Stimulated activated naive CD8-positive, alpha-beta T cell treated with anti-CD3 and anti-CD28 coated beads, Interleukin-15, Interleukin-2, amounts not matched to agents 100 ng/mL and 50 ng/mL, for 24 hours (primary cell): ENCODE measurements at regions not wholly inside any gene's neighbourhood (a gene's known extent, or its start where the extent isn't known, plus 50 kb on each side); places are given as distances from the start of the nearest gene placed in this dataset.
"Not testable (repeated sequence)": the region's sequence is repeated elsewhere in the genome, so short reads cannot be mapped to it uniquely, and the experiment has no call there.

Source experiments
- H3K27ac Mint-ChIP-seq: one replicate; pipeline ENCODE4 v1.8.0; 2021; ENCODE audit warnings: mild to moderate bottlenecking, mixed read lengths
- H3K27me3 Mint-ChIP-seq: one replicate; pipeline ENCODE4 v1.8.0; 2021; ENCODE audit warnings: mixed read lengths
- H3K36me3 Mint-ChIP-seq: one replicate; pipeline ENCODE4 v1.8.0; 2021; ENCODE audit warnings: low read depth, mixed read lengths
- H3K4me1 Mint-ChIP-seq: one replicate; pipeline ENCODE4 v1.8.0; 2021; ENCODE audit warnings: low read depth, mixed read lengths
- H3K4me3 Mint-ChIP-seq: one replicate; pipeline ENCODE4 v1.8.0; 2021; ENCODE audit warnings: mild to moderate bottlenecking, mixed read lengths
- H3K9me3 Mint-ChIP-seq: one replicate; pipeline ENCODE4 v1.8.0; 2021; ENCODE audit warnings: mixed read lengths

GRCh38 chr3:87468235-87468634, 191.9 kb upstream of the POU1F1 start:
- no peaks in the 10 kb centered on the region for H3K36me3 Mint-ChIP-seq
- H3K4me3 Mint-ChIP-seq: no peak overlapping the region
- H3K4me1 Mint-ChIP-seq: no peaks in the 10 kb centered on the region
- no peak overlapping the region for H3K27ac Mint-ChIP-seq
- no peaks in the 10 kb centered on the region for H3K27me3 Mint-ChIP-seq
- peaks cover 6% of the 10 kb centered on the region for H3K9me3 Mint-ChIP-seq

GRCh38 chr3:87462228-87462627, 185.8 kb upstream of the POU1F1 start:
- no peaks in the 10 kb centered on the region for H3K36me3 Mint-ChIP-seq
- no peaks in the 10 kb centered on the region for H3K27me3 Mint-ChIP-seq
- H3K27ac Mint-ChIP-seq: no peak overlapping the region
- peaks cover 6% of the 10 kb centered on the region for H3K9me3 Mint-ChIP-seq
- H3K4me1 Mint-ChIP-seq: no peaks in the 10 kb centered on the region
- H3K4me3 Mint-ChIP-seq: no peak overlapping the region

- Mint-ChIP-seq H3K4me3 (no peak overlapping the region), H3K27me3 (peaks cover 3% of the 10 kb centered on the region), H3K4me1 (no peaks in the 10 kb centered on the region), H3K36me3 (no peaks in the 10 kb centered on the region), H3K9me3 (peaks cover 7% of the 10 kb centered on the region), H3K27ac (no peak overlapping the region)
Measured at GRCh38 chr3:87461443-87461842, 185.1 kb upstream of the POU1F1 start.

GRCh38 chr3:87461036-87461435, 184.7 kb upstream of the POU1F1 start:
- peaks cover 8% of the 10 kb centered on the region for H3K9me3 Mint-ChIP-seq
- H3K4me1 Mint-ChIP-seq: no peaks in the 10 kb centered on the region

GRCh38 chr3:87448558-87448957, 172.2 kb upstream of the POU1F1 start:
- no peaks in the 10 kb centered on the region for H3K36me3 Mint-ChIP-seq

More at GRCh38 chr3:87461036-87461435, 184.7 kb upstream of the POU1F1 start:
- H3K4me3 Mint-ChIP-seq: no peak overlapping the region
- peaks cover 5% of the 10 kb centered on the region for H3K27me3 Mint-ChIP-seq
- no peak overlapping the region for H3K27ac Mint-ChIP-seq
- H3K36me3 Mint-ChIP-seq: no peaks in the 10 kb centered on the region

GRCh38 chr3:87446849-87447387, 170.5 kb upstream of the POU1F1 start:
- H3K9me3 Mint-ChIP-seq: peaks cover 8% of the 10 kb centered on the region
- no peaks in the 10 kb centered on the region for H3K36me3 Mint-ChIP-seq
- no peak overlapping the region for H3K4me3 Mint-ChIP-seq
- no peaks in the 10 kb centered on the region for H3K4me1 Mint-ChIP-seq
- H3K27ac Mint-ChIP-seq: no peak overlapping the region
- H3K27me3 Mint-ChIP-seq: no peaks in the 10 kb centered on the region

More at GRCh38 chr3:87448558-87448957, 172.2 kb upstream of the POU1F1 start:
- H3K9me3 Mint-ChIP-seq: peaks cover 8% of the 10 kb centered on the region
- no peaks in the 10 kb centered on the region for H3K4me1 Mint-ChIP-seq
- H3K27ac Mint-ChIP-seq: no peak overlapping the region
- H3K4me3 Mint-ChIP-seq: no peak overlapping the region
- no peaks in the 10 kb centered on the region for H3K27me3 Mint-ChIP-seq

- Mint-ChIP-seq H3K4me3 (no peak overlapping the region), H3K4me1 (no peaks in the 10 kb centered on the region), H3K27me3 (no peaks in the 10 kb centered on the region), H3K36me3 (no peaks in the 10 kb centered on the region), H3K9me3 (peaks cover 8% of the 10 kb centered on the region), H3K27ac (no peak overlapping the region)
Measured at GRCh38 chr3:87442470-87442869, 166.1 kb upstream of the POU1F1 start.

- Mint-ChIP-seq H3K4me1 (no peaks in the 10 kb centered on the region), H3K9me3 (no peaks in the 10 kb centered on the region), H3K36me3 (no peaks in the 10 kb centered on the region), H3K4me3 (no peak overlapping the region), H3K27ac (no peak overlapping the region), H3K27me3 (no peaks in the 10 kb centered on the region)
Measured at GRCh38 chr3:87437765-87438164, 161.4 kb upstream of the POU1F1 start.

- Mint-ChIP-seq H3K36me3 (no peaks in the 10 kb centered on the region), H3K27ac (no peak overlapping the region), H3K27me3 (no peaks in the 10 kb centered on the region), H3K4me1 (no peaks in the 10 kb centered on the region), H3K4me3 (no peak overlapping the region), H3K9me3 (no peaks in the 10 kb centered on the region)
Measured at GRCh38 chr3:87436781-87437543, 160.6 kb upstream of the POU1F1 start.

GRCh38 chr3:87435926-87436620, 159.7 kb upstream of the POU1F1 start:
- H3K9me3 Mint-ChIP-seq: no peaks in the 10 kb centered on the region
- no peak overlapping the region for H3K4me3 Mint-ChIP-seq
- no peaks in the 10 kb centered on the region for H3K36me3 Mint-ChIP-seq
- H3K4me1 Mint-ChIP-seq: no peaks in the 10 kb centered on the region
- no peak overlapping the region for H3K27ac Mint-ChIP-seq
- H3K27me3 Mint-ChIP-seq: no peaks in the 10 kb centered on the region

GRCh38 chr3:87433445-87433844, 157.1 kb upstream of the POU1F1 start:
- not testable (repeated sequence) for H3K27me3 Mint-ChIP-seq, H3K36me3 Mint-ChIP-seq, H3K9me3 Mint-ChIP-seq, H3K4me1 Mint-ChIP-seq, H3K27ac Mint-ChIP-seq, H3K4me3 Mint-ChIP-seq

- Mint-ChIP-seq H3K36me3 (no peaks in the 10 kb centered on the region), H3K4me3 (no peak overlapping the region), H3K9me3 (no peaks in the 10 kb centered on the region), H3K27me3 (peaks cover 3% of the 10 kb centered on the region), H3K27ac (no peak overlapping the region), H3K4me1 (no peaks in the 10 kb centered on the region)
Measured at GRCh38 chr3:87426918-87427317, 150.5 kb upstream of the POU1F1 start.

- no peaks in the 10 kb centered on the region for H3K9me3 Mint-ChIP-seq
- no peak overlapping the region for H3K27ac Mint-ChIP-seq
- peaks cover 3% of the 10 kb centered on the region for H3K27me3 Mint-ChIP-seq
- no peak overlapping the region for H3K4me3 Mint-ChIP-seq
- no peaks in the 10 kb centered on the region for H3K4me1 Mint-ChIP-seq
- H3K36me3 Mint-ChIP-seq: no peaks in the 10 kb centered on the region
Measured at GRCh38 chr3:87425056-87425455, 148.7 kb upstream of the POU1F1 start.

GRCh38 chr3:87423336-87423735, 147.0 kb upstream of the POU1F1 start:
- Mint-ChIP-seq H3K4me3 (no peak overlapping the region), H3K36me3 (no peaks in the 10 kb centered on the region), H3K9me3 (no peaks in the 10 kb centered on the region), H3K27ac (no peak overlapping the region), H3K4me1 (no peaks in the 10 kb centered on the region), H3K27me3 (peaks cover 3% of the 10 kb centered on the region)

- Mint-ChIP-seq H3K4me1 (no peaks in the 10 kb centered on the region), H3K4me3 (no peak overlapping the region), H3K27ac (no peak overlapping the region), H3K36me3 (no peaks in the 10 kb centered on the region), H3K27me3 (peaks cover 3% of the 10 kb centered on the region), H3K9me3 (no peaks in the 10 kb centered on the region)
Measured at GRCh38 chr3:87422333-87422732, 145.9 kb upstream of the POU1F1 start.
